D721Med (cell line): ENCODE measurements at regions not wholly inside any gene's neighbourhood (a gene's known extent, or its start where the extent isn't known, plus 50 kb on each side); places are given as distances from the start of the nearest gene placed in this dataset.
"Not testable (repeated sequence)": the region's sequence is repeated elsewhere in the genome, so short reads cannot be mapped to it uniquely, and the experiment has no call there.

Experiments
- DNase-seq: peaks from one replicate; pipeline ENCODE4 v3.0.0; 2011; ENCODE audit warnings: low spot score; ENCODE audit not compliant: insufficient read length
- FAIRE-seq: peaks from 2 replicates; lab custom pipeline; 2011; peaks lifted over from hg19 to GRCh38; lab: Jason Lieb, UNC
- CTCF ChIP-seq: IDR thresholded peaks from 2 replicates; pipeline ENCODE4 v1.5.1; 2012; ENCODE audit warnings: mild to moderate bottlenecking, control low read depth; ENCODE audit not compliant: insufficient read depth; ENCODE audit errors: missing control alignments

- no peak for TF ChIP-seq CTCF
- DNase-seq (no peak), FAIRE-seq (no peak)
These were observed 373.9 kb upstream of the SYNCRIP start for GRCh38 chr6:86016567-86016966.

GRCh38 chr6:86016077-86016476, 373.4 kb upstream of the SYNCRIP start:
- TF ChIP-seq CTCF = no peak
- DNase-seq = no peak
- FAIRE-seq = no peak

GRCh38 chr6:86012991-86013390, 370.3 kb upstream of the SYNCRIP start:
- DNase-seq, FAIRE-seq: not testable (repeated sequence)

GRCh38 chr6:86010915-86011786, 368.5 kb upstream of the SYNCRIP start:
- FAIRE-seq (no peak), DNase-seq (no peak)
- no peak for TF ChIP-seq CTCF

- DNase-seq = no peak
These were observed 354.5 kb upstream of the SYNCRIP start for GRCh38 chr6:85997206-85997605.

GRCh38 chr6:85996034-85996375, 353.3 kb upstream of the SYNCRIP start:
- TF ChIP-seq CTCF = no peak
- DNase-seq (no peak), FAIRE-seq (no peak)

More at GRCh38 chr6:85997206-85997605, 354.5 kb upstream of the SYNCRIP start:
- no peak for TF ChIP-seq CTCF
- no peak for FAIRE-seq

GRCh38 chr6:85995339-85996033, 352.8 kb upstream of the SYNCRIP start:
- TF ChIP-seq CTCF = no peak
- DNase-seq = no peak
- no peak for FAIRE-seq
